Parathyroid adenoma (tissue), 2 donors: ENCODE measurements at regions not wholly inside any gene's neighbourhood (a gene's known extent, or its start where the extent isn't known, plus 50 kb on each side); places are given as distances from the start of the nearest gene placed in this dataset.

Experiments used
- H2AFZ ChIP-seq: fragments of 300-600 bp; sonication (generic); one replicate; pipeline ENCODE4 v1.7.0; 2017; ENCODE audit warnings: antibody characterized with exemption, mild to moderate bottlenecking
- H3K27ac ChIP-seq: fragments of 300-600 bp; sonication (generic); one replicate; pipeline ENCODE4 v1.7.0; 2017
- H3K27me3 ChIP-seq: fragments of 300-600 bp; sonication (generic); one replicate; pipeline ENCODE4 v1.7.0; 2017; ENCODE audit warnings: low read length; ENCODE audit not compliant: control insufficient read depth, insufficient read depth
- H3K36me3 ChIP-seq: fragments of 300-600 bp; sonication (generic); one replicate; pipeline ENCODE4 v1.7.0; 2017; ENCODE audit warnings: low read length; ENCODE audit not compliant: control insufficient read depth, insufficient read depth
- H3K4me1 ChIP-seq: fragments of 300-600 bp; sonication (generic); one replicate; pipeline ENCODE4 v1.7.0; 2017; ENCODE audit warnings: control low read depth
- H3K4me2 ChIP-seq: fragments of 300-600 bp; sonication (generic); one replicate; pipeline ENCODE4 v1.7.0; 2017; ENCODE audit warnings: low read length
- H3K4me3 ChIP-seq: fragments of 300-600 bp; sonication (generic); one replicate; pipeline ENCODE4 v1.7.0; 2017; ENCODE audit warnings: low read depth, low read length
- H3K79me2 ChIP-seq: fragments of 300-600 bp; sonication (generic); one replicate; pipeline ENCODE4 v1.7.0; 2017; ENCODE audit warnings: control low read depth
- H3K9ac ChIP-seq: fragments of 300-600 bp; sonication (generic); one replicate; pipeline ENCODE4 v1.7.0; 2017; ENCODE audit warnings: mild to moderate bottlenecking
- H3K9me3 ChIP-seq: fragments of 300-600 bp; sonication (generic); one replicate; pipeline ENCODE4 v1.7.0; 2017; ENCODE audit warnings: low read length; ENCODE audit not compliant: control insufficient read depth
- TF ChIP-seq, protein P1 (sequence below): fragments of 300-600 bp; sonication (generic); IDR thresholded peaks from one replicate; pipeline ENCODE4 v1.7.0; 2017; ENCODE audit warnings: antibody characterized with exemption, mild to moderate bottlenecking
- donor health status: primary hyperparathyroidism.

DNA sequence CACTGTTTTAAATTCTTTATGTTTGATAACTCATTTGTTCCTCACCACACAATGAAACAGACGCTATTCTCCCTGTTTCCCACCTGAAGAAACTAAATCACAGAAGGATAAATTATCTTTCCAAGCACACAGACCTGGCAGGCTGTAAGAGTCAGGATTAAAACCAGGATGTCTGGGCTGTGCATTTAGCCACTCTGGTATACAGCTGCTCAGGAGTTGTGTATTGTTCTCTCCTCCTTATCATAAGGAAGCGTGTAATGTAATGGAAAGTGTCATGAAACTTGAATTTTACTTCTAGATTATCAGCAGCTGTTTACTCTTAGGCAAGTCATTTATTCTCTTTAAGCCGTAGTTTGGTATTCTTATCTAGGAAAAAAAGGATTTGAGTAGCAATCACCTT lies 154.8 kb upstream of the LRIG3 start:
- no peak overlapping the region for H3K4me2 ChIP-seq
- H3K9me3 ChIP-seq: no peaks in the 10 kb centered on the region
- H2AFZ ChIP-seq: no peak overlapping the region
- H3K27me3 ChIP-seq: no peaks in the 10 kb centered on the region
- H3K4me3 ChIP-seq: no peak overlapping the region
- H3K79me2 ChIP-seq: no peaks in the 10 kb centered on the region
- H3K4me1 ChIP-seq: no peaks in the 10 kb centered on the region
- TF ChIP-seq, protein P1, sequence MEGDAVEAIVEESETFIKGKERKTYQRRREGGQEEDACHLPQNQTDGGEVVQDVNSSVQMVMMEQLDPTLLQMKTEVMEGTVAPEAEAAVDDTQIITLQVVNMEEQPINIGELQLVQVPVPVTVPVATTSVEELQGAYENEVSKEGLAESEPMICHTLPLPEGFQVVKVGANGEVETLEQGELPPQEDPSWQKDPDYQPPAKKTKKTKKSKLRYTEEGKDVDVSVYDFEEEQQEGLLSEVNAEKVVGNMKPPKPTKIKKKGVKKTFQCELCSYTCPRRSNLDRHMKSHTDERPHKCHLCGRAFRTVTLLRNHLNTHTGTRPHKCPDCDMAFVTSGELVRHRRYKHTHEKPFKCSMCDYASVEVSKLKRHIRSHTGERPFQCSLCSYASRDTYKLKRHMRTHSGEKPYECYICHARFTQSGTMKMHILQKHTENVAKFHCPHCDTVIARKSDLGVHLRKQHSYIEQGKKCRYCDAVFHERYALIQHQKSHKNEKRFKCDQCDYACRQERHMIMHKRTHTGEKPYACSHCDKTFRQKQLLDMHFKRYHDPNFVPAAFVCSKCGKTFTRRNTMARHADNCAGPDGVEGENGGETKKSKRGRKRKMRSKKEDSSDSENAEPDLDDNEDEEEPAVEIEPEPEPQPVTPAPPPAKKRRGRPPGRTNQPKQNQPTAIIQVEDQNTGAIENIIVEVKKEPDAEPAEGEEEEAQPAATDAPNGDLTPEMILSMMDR: no peak
- H3K36me3 ChIP-seq: no peaks in the 10 kb centered on the region
- no peak overlapping the region for H3K27ac ChIP-seq
- H3K9ac ChIP-seq: no peak overlapping the region

DNA sequence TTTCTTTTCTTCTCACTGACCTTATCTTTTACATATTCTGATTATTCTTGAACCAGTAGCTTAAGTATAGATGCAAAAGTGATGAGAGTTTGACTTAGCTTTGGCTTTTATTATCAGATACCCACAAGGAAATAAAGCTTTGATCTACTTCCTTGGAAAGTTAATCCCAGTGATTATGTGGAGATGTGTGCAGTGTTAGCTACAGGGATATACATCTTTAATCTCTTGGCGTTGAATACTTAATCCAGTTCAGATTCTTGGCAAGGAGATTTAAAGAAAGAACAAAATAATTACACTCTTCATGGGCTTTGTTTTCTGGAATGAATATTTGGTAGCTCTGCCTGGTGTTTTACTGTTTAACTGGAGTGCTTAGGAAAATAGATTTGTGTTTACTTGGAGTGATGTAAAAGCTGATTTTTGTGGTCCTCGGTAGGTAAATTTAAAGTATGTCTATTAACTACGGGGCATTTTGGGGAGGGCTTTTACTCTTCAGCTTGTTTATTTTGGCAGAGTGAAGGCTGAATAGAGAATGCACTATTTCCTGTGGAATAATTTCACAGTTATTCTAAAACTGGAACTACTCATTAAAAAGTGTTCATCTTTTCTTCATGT lies 150.1 kb upstream of the LRIG3 start:
- no peak overlapping the region for H3K27ac ChIP-seq
- no peaks in the 10 kb centered on the region for H3K4me1 ChIP-seq
- TF ChIP-seq, protein P1: no peak

DNA sequence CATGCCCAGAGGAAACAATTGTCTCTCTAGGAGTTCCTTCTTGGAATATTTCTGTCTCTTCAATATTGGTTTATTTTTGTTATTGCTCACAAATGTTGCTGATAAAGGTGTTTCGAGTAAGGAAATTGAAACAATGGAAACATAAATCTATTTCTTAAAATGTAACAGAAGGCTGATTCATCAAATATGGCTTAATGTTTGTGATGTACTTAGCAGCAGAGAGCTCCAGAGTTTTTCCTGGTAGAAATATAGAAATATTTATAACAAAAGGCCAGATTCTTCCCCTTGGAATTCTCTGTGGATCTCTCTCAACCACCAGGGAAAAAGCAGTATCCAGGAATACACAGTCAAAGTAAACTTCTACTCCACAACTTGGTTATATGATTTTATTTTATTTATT lies 149.2 kb upstream of the LRIG3 start:
- Histone ChIP-seq H3K79me2 (no peaks in the 10 kb centered on the region), H3K9ac (no peak overlapping the region), H3K27me3 (no peaks in the 10 kb centered on the region), H2AFZ (no peak overlapping the region), H3K4me2 (no peak overlapping the region), H3K9me3 (no peaks in the 10 kb centered on the region), H3K36me3 (no peaks in the 10 kb centered on the region), H3K4me1 (no peaks in the 10 kb centered on the region), H3K4me3 (no peak overlapping the region), H3K27ac (no peak overlapping the region)
- TF ChIP-seq, protein P1: no peak

More for the DNA sequence above, 150.1 kb upstream of the LRIG3 start:
- Histone ChIP-seq H3K9ac (no peak overlapping the region), H3K4me3 (no peak overlapping the region), H3K36me3 (no peaks in the 10 kb centered on the region), H3K9me3 (no peaks in the 10 kb centered on the region), H2AFZ (no peak overlapping the region), H3K79me2 (no peaks in the 10 kb centered on the region), H3K4me2 (no peak overlapping the region), H3K27me3 (no peaks in the 10 kb centered on the region)

- no peaks in the 10 kb centered on the region for H3K27me3 ChIP-seq
- H3K27ac ChIP-seq: no peak overlapping the region
- no peaks in the 10 kb centered on the region for H3K4me1 ChIP-seq
- H3K79me2 ChIP-seq: no peaks in the 10 kb centered on the region
- H3K36me3 ChIP-seq: no peaks in the 10 kb centered on the region
- no peaks in the 10 kb centered on the region for H3K9me3 ChIP-seq
- H3K4me2 ChIP-seq: no peak overlapping the region
- TF ChIP-seq, protein P1: no peak
- no peak overlapping the region for H3K9ac ChIP-seq
- no peak overlapping the region for H3K4me3 ChIP-seq
- H2AFZ ChIP-seq: no peak overlapping the region
Observed at GRCh38 chr12:59068436-59068835, 148.1 kb upstream of the LRIG3 start.

GRCh38 chr12:59067083-59067482 lies 146.8 kb upstream of the LRIG3 start:
- TF ChIP-seq, protein P1: no peak
- H3K27ac ChIP-seq: no peak overlapping the region
- H3K27me3 ChIP-seq: no peaks in the 10 kb centered on the region
- H3K79me2 ChIP-seq: no peaks in the 10 kb centered on the region
- H3K9ac ChIP-seq: no peak overlapping the region
- no peaks in the 10 kb centered on the region for H3K4me1 ChIP-seq
- no peaks in the 10 kb centered on the region for H3K36me3 ChIP-seq
- no peaks in the 10 kb centered on the region for H3K9me3 ChIP-seq
- H3K4me3 ChIP-seq: no peak overlapping the region
- no peak overlapping the region for H3K4me2 ChIP-seq
- no peak overlapping the region for H2AFZ ChIP-seq
